ENCODE measurements at regions not wholly inside any gene's neighbourhood (a gene's known extent, or its start where the extent isn't known, plus 50 kb on each side); places are given as distances from the start of the nearest gene placed in this dataset.

DNA sequence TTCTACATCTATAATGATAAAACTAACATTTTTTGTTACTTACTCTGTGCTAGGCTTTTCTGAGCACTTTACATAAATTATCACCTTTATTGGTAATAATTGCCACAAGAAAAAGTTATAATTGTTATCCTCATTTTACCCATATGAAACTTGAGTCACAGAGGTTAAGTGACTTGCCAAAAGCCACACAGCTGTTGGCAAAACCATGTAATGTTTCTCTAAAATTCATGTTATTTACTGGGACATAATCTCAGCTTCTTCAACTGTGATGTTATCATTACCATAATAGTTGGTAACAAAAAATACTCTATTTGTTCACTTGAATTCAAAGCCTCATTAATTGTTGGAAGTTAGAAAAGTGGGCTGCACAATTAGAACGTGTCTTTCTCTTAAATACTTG is 437.3 kb downstream of the BRINP1 start:
- Histone ChIP-seq H3K27me3 (replicated peaks; ENCODE audit: control insufficient read depth, insufficient read depth, low read length) (no peaks in the 10 kb centered on the region), H3K4me3 (replicated peaks; ENCODE audit: low read depth, low read length) (no peak overlapping the region), H3K36me3 (ENCODE audit: control insufficient read depth, insufficient read depth, low read length) (no peaks in the 10 kb centered on the region)
- no peak for DNase-seq (ENCODE audit: extremely low read depth, insufficient read length)
- TF ChIP-seq, protein P1, sequence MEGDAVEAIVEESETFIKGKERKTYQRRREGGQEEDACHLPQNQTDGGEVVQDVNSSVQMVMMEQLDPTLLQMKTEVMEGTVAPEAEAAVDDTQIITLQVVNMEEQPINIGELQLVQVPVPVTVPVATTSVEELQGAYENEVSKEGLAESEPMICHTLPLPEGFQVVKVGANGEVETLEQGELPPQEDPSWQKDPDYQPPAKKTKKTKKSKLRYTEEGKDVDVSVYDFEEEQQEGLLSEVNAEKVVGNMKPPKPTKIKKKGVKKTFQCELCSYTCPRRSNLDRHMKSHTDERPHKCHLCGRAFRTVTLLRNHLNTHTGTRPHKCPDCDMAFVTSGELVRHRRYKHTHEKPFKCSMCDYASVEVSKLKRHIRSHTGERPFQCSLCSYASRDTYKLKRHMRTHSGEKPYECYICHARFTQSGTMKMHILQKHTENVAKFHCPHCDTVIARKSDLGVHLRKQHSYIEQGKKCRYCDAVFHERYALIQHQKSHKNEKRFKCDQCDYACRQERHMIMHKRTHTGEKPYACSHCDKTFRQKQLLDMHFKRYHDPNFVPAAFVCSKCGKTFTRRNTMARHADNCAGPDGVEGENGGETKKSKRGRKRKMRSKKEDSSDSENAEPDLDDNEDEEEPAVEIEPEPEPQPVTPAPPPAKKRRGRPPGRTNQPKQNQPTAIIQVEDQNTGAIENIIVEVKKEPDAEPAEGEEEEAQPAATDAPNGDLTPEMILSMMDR (IDR thresholded peaks at IDR 0.05; ENCODE audit: insufficient read depth, low read length, poor library complexity, severe bottlenecking) = no peak

DNA sequence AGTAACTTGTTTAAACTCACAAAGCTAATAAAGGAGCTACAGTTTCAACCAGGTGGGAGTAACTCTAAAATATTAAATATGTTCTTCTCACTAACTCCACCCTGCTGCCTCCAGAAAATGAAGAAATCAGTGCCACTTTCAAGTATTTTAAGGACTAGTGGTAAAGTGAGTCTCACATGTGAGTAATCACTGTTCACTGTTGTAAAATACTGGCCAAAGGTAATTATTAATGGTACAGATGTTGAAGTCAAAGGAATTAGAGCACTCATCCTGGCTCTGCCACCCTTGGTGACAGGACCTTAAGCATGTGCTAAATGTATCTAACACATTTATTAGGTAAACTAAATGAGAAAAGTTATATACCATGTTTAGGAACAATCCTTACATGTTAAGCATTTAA is 430.7 kb downstream of the BRINP1 start:
- Histone ChIP-seq H3K4me3 (replicated peaks; ENCODE audit: low read depth, low read length) (no peak overlapping the region), H3K27me3 (replicated peaks; ENCODE audit: control insufficient read depth, insufficient read depth, low read length) (no peaks in the 10 kb centered on the region), H3K36me3 (ENCODE audit: control insufficient read depth, insufficient read depth, low read length) (no peaks in the 10 kb centered on the region)
- no peak for DNase-seq (ENCODE audit: extremely low read depth, insufficient read length)
- TF ChIP-seq, protein P1 (IDR thresholded peaks at IDR 0.05; ENCODE audit: insufficient read depth, low read length, poor library complexity, severe bottlenecking) = no peak

- no peak for DNase-seq (ENCODE audit: extremely low read depth, insufficient read length)
- H3K36me3 ChIP-seq (ENCODE audit: control insufficient read depth, insufficient read depth, low read length) = no peaks in the 10 kb centered on the region
- no peak overlapping the region for H3K4me3 ChIP-seq (replicated peaks; ENCODE audit: low read depth, low read length)
- H3K27me3 ChIP-seq (replicated peaks; ENCODE audit: control insufficient read depth, insufficient read depth, low read length) = no peaks in the 10 kb centered on the region
- TF ChIP-seq, protein P1 (IDR thresholded peaks at IDR 0.05; ENCODE audit: insufficient read depth, low read length, poor library complexity, severe bottlenecking) = no peak
These were observed 428.8 kb downstream of the BRINP1 start for GRCh38 chr9:118940473-118940872.

DNA sequence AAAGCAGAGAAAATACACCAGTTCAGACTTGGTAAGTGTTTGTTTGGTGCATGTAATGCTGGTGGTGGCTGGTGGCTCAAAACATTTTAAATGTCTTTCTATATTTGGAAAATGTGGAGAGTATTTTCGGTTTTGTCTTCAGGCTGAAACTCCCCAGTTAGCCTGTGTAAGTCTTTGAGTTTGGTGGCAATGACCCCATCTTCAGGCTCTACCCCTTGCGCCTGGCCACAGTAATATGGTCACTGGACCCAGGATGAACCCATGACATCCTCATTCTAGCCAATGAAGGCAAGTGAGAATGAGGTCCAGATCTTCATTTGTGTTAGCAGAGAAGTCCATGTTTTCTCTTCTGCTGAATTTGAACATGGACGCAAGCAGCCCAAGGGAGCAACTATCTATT is 422.6 kb downstream of the BRINP1 start:
- H3K36me3 ChIP-seq (ENCODE audit: control insufficient read depth, insufficient read depth, low read length) = no peaks in the 10 kb centered on the region
- no peak overlapping the region for H3K4me3 ChIP-seq (replicated peaks; ENCODE audit: low read depth, low read length)
- no peaks in the 10 kb centered on the region for H3K27me3 ChIP-seq (replicated peaks; ENCODE audit: control insufficient read depth, insufficient read depth, low read length)
- TF ChIP-seq, protein P1 (IDR thresholded peaks at IDR 0.05; ENCODE audit: insufficient read depth, low read length, poor library complexity, severe bottlenecking) = no peak
- no peak for DNase-seq (ENCODE audit: extremely low read depth, insufficient read length)

DNA sequence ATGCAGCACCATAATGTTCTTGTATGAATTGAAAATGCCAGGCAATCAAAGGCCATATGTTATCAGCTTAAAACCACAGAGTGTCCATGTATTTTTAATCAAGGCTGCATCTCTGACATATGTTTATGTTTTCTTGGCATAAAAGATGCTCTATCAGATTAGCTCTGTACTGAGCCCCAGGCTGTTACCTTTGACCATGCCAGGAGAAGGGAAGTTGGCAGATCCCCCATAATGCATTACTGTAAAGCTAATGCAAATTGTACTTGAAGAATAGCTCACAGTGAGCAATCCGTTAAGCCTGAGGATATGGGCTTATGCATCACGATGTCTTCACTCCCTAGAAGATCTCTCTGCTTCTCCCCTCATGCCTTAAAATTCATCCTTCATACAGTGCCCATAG is 414.4 kb downstream of the BRINP1 start:
- Histone ChIP-seq H3K27me3 (replicated peaks; ENCODE audit: control insufficient read depth, insufficient read depth, low read length) (no peaks in the 10 kb centered on the region), H3K4me3 (replicated peaks; ENCODE audit: low read depth, low read length) (no peak overlapping the region), H3K36me3 (ENCODE audit: control insufficient read depth, insufficient read depth, low read length) (no peaks in the 10 kb centered on the region)
- no peak for DNase-seq (ENCODE audit: extremely low read depth, insufficient read length)
- TF ChIP-seq, protein P1 (IDR thresholded peaks at IDR 0.05; ENCODE audit: insufficient read depth, low read length, poor library complexity, severe bottlenecking) = no peak

- H3K4me3 ChIP-seq (replicated peaks; ENCODE audit: low read depth, low read length) = no peak overlapping the region
- no peak for DNase-seq (ENCODE audit: extremely low read depth, insufficient read length)
- H3K36me3 ChIP-seq (ENCODE audit: control insufficient read depth, insufficient read depth, low read length) = no peaks in the 10 kb centered on the region
- TF ChIP-seq, protein P1 (IDR thresholded peaks at IDR 0.05; ENCODE audit: insufficient read depth, low read length, poor library complexity, severe bottlenecking) = no peak
- no peaks in the 10 kb centered on the region for H3K27me3 ChIP-seq (replicated peaks; ENCODE audit: control insufficient read depth, insufficient read depth, low read length)
These were observed 411.6 kb downstream of the BRINP1 start for GRCh38 chr9:118957585-118957984.
